ENCODE measurements at regions not wholly inside any gene's neighbourhood (a gene's known extent, or its start where the extent isn't known, plus 50 kb on each side); places are given as distances from the start of the nearest gene placed in this dataset.
"Not testable (repeated sequence)": the region's sequence is repeated elsewhere in the genome, so short reads cannot be mapped to it uniquely, and the experiment has no call there.

- Histone ChIP-seq H3K4me1 (peaks cover 0 to 2% of the 10 kb centered on the region in 2 donors), H3K4me3 (no peak overlapping the region), H3K27ac (no peak overlapping the region), H3K36me3 (no peaks in the 10 kb centered on the region), H3K27me3 (no peaks in the 10 kb centered on the region), H3K9me3 (no peaks in the 10 kb centered on the region)
- DNase-seq (ENCODE audit: low spot score), result no peak
- TF ChIP-seq, protein P1, sequence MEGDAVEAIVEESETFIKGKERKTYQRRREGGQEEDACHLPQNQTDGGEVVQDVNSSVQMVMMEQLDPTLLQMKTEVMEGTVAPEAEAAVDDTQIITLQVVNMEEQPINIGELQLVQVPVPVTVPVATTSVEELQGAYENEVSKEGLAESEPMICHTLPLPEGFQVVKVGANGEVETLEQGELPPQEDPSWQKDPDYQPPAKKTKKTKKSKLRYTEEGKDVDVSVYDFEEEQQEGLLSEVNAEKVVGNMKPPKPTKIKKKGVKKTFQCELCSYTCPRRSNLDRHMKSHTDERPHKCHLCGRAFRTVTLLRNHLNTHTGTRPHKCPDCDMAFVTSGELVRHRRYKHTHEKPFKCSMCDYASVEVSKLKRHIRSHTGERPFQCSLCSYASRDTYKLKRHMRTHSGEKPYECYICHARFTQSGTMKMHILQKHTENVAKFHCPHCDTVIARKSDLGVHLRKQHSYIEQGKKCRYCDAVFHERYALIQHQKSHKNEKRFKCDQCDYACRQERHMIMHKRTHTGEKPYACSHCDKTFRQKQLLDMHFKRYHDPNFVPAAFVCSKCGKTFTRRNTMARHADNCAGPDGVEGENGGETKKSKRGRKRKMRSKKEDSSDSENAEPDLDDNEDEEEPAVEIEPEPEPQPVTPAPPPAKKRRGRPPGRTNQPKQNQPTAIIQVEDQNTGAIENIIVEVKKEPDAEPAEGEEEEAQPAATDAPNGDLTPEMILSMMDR (IDR thresholded peaks at IDR 0.05), result no peak
These were observed 294.0 kb upstream of the ADGRL2 start for GRCh38 chr1:81506699-81507098.

- Histone ChIP-seq H3K36me3 (no peaks in the 10 kb centered on the region), H3K9me3 (no peaks in the 10 kb centered on the region), H3K27me3 (no peaks in the 10 kb centered on the region), H3K4me3 (no peak overlapping the region), H3K4me1 (no peaks in the 10 kb centered on the region), H3K27ac (no peak overlapping the region)
- TF ChIP-seq, protein P1 (IDR thresholded peaks at IDR 0.05), result no peak
- no peak for DNase-seq (ENCODE audit: low spot score)
These were observed 294.9 kb upstream of the ADGRL2 start for GRCh38 chr1:81505831-81506230.

DNA sequence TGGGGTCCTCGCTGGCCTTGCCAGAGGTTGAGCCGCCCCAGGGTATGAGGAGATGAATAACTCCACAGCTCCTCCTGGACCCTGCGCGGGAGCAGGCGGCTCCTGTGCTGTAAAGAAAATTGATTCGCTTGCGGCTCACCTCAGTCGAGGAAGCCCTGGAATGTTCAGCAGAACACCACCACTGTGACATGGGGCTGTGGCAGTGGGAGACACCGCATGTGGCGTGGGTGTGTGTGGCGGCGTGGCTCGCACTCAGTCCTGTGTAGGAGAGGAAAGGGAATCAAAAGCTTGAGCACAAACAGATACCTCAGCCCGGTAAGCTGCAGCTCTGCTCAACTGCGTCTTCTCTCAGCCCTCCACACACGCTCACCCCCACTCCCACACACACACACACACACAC, 295.9 kb upstream of the ADGRL2 start:
- H3K27me3 ChIP-seq; H3K9me3 ChIP-seq; H3K4me3 ChIP-seq; H3K4me1 ChIP-seq; H3K27ac ChIP-seq; DNase-seq (ENCODE audit: low spot score); H3K36me3 ChIP-seq: not testable (repeated sequence)

DNA sequence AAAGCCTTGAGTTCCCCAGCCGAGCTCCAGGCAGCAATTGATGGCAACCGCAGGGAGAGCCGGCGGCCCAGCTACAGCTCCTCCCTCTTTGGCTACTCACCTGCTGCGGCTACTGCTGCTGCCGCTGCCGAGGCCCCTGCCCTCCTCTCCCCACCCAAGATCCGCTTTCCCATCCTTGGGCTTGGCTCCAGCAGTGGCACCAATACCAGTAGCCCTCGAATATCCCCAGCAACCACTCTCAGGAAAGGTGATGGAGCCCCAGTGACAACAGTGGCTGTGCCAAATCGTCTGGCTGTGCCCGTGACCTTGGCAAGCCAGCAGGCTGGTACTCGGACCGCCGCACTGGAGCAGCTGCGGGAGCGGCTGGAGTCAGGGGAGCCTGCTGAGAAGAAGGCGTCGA, 298.0 kb upstream of the ADGRL2 start:
- DNase-seq (ENCODE audit: low spot score), result not testable (repeated sequence)

DNA sequence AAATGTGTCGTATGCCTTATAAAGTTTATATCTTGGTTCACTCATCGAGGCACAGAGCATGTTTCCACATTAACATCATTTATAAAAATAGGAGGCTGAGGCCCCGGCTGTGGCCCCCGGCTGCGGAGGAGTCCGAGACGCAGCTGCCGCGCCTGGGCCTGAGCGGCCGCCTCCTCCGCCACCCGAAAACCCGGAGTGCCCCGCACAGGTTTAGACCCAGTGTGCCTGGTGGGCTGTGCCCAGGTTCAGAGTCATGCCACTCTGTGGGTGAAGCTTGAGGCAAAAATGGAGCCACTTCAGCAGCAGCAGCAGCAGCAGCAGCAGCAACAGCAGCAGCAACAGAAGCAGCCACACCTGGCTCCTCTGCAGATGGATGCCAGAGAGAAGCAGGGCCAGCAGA, 299.2 kb upstream of the ADGRL2 start:
- peaks cover 0 to 14% of the 10 kb centered on the region in 2 donors for H3K4me1 ChIP-seq
- H3K36me3 ChIP-seq; H3K9me3 ChIP-seq; H3K27me3 ChIP-seq; H3K27ac ChIP-seq; DNase-seq (ENCODE audit: low spot score); H3K4me3 ChIP-seq: not testable (repeated sequence)

More for the DNA sequence above, 298.0 kb upstream of the ADGRL2 start:
- H3K4me3 ChIP-seq, H3K9me3 ChIP-seq, H3K36me3 ChIP-seq, H3K27ac ChIP-seq, H3K27me3 ChIP-seq: not testable (repeated sequence)
- H3K4me1 ChIP-seq, result peaks cover 0 to 14% of the 10 kb centered on the region in 2 donors

- Histone ChIP-seq H3K4me3 (no peak overlapping the region), H3K4me1 (peaks cover 0 to 14% of the 10 kb centered on the region in 2 donors), H3K27ac (no peak overlapping the region), H3K36me3 (no peaks in the 10 kb centered on the region), H3K27me3 (no peaks in the 10 kb centered on the region), H3K9me3 (no peaks in the 10 kb centered on the region)
- TF ChIP-seq, protein P1 (IDR thresholded peaks at IDR 0.05), result no peak
- no peak for DNase-seq (ENCODE audit: low spot score)
These were observed 301.2 kb upstream of the ADGRL2 start for GRCh38 chr1:81499487-81499886.

GRCh38 chr1:81498471-81499462, 302.0 kb upstream of the ADGRL2 start:
- H3K9me3 ChIP-seq, result no peaks in the 10 kb centered on the region
- no peak for DNase-seq (ENCODE audit: low spot score)
- H3K36me3 ChIP-seq, result no peaks in the 10 kb centered on the region
- peaks cover 0 to 20% of the 10 kb centered on the region in 2 donors for H3K4me1 ChIP-seq
- TF ChIP-seq, protein P1 (IDR thresholded peaks at IDR 0.05), result no peak
- H3K27me3 ChIP-seq, result no peaks in the 10 kb centered on the region
- H3K27ac ChIP-seq, result peak overlapping the region in 1 of 2 donors; percentile 42
- no peak overlapping the region for H3K4me3 ChIP-seq

Measured in right atrium auricular region (tissue), 2 donors.